ENCODE measurements at regions not wholly inside any gene's neighbourhood (a gene's known extent, or its start where the extent isn't known, plus 50 kb on each side); places are given as distances from the start of the nearest gene placed in this dataset.

GRCh38 chr3:76586471-76586870, 453.4 kb upstream of the ROBO2 start:
- DNase-seq (ENCODE audit: low spot score) = no peak

- DNase-seq (ENCODE audit: low spot score) = no peak
These were observed 429.7 kb upstream of the ROBO2 start for GRCh38 chr3:76610150-76610549.

GRCh38 chr3:76615719-76616118, 424.2 kb upstream of the ROBO2 start:
- DNase-seq (ENCODE audit: low spot score) = no peak

GRCh38 chr3:76624164-76624563, 415.7 kb upstream of the ROBO2 start:
- no peak for DNase-seq (ENCODE audit: low spot score)

GRCh38 chr3:76627236-76627635, 412.7 kb upstream of the ROBO2 start:
- no peak for DNase-seq (ENCODE audit: low spot score)

- no peak for DNase-seq (ENCODE audit: low spot score)
These were observed 408.6 kb upstream of the ROBO2 start for GRCh38 chr3:76631251-76631650.

- no peak for DNase-seq (ENCODE audit: low spot score)
These were observed 401.9 kb upstream of the ROBO2 start for GRCh38 chr3:76638006-76638405.

- DNase-seq (ENCODE audit: low spot score) = no peak
These were observed 396.1 kb upstream of the ROBO2 start for GRCh38 chr3:76643623-76644304.

GRCh38 chr3:76644305-76644675, 395.6 kb upstream of the ROBO2 start:
- DNase-seq (ENCODE audit: low spot score) = no peak

GRCh38 chr3:76645724-76646123, 394.2 kb upstream of the ROBO2 start:
- DNase-seq (ENCODE audit: low spot score) = no peak

- no peak for DNase-seq (ENCODE audit: low spot score)
These were observed 392.9 kb upstream of the ROBO2 start for GRCh38 chr3:76646921-76647562.

- DNase-seq (ENCODE audit: low spot score) = no peak
These were observed 388.1 kb upstream of the ROBO2 start for GRCh38 chr3:76651784-76652183.

- no peak for DNase-seq (ENCODE audit: low spot score)
These were observed 387.4 kb upstream of the ROBO2 start for GRCh38 chr3:76652524-76652923.

GRCh38 chr3:76653640-76654251, 386.2 kb upstream of the ROBO2 start:
- DNase-seq (ENCODE audit: low spot score) = no peak

- no peak for DNase-seq (ENCODE audit: low spot score)
These were observed 383.3 kb upstream of the ROBO2 start for GRCh38 chr3:76656531-76657070.

GRCh38 chr3:76657909-76658308, 382.0 kb upstream of the ROBO2 start:
- no peak for DNase-seq (ENCODE audit: low spot score)

- no peak for DNase-seq (ENCODE audit: low spot score)
These were observed 378.2 kb upstream of the ROBO2 start for GRCh38 chr3:76661527-76662250.

GRCh38 chr3:76664816-76665215, 375.1 kb upstream of the ROBO2 start:
- DNase-seq (ENCODE audit: low spot score) = no peak

- no peak for DNase-seq (ENCODE audit: low spot score)
These were observed 371.2 kb upstream of the ROBO2 start for GRCh38 chr3:76668653-76669052.

- no peak for DNase-seq (ENCODE audit: low spot score)
These were observed 370.6 kb upstream of the ROBO2 start for GRCh38 chr3:76669322-76669721.

- DNase-seq (ENCODE audit: low spot score) = peak; percentile 48
These were observed 366.7 kb upstream of the ROBO2 start for GRCh38 chr3:76673171-76673570.

- no peak for DNase-seq (ENCODE audit: low spot score)
These were observed 360.4 kb upstream of the ROBO2 start for GRCh38 chr3:76679541-76679940.

All from umbilical cord (tissue), 1 donor.